Activated CD4-positive, alpha-beta memory T cell treated with anti-CD3 and anti-CD28 coated beads for 36 hours (primary cell): ENCODE measurements at regions not wholly inside any gene's neighbourhood (a gene's known extent, or its start where the extent isn't known, plus 50 kb on each side); places are given as distances from the start of the nearest gene placed in this dataset.
"Not testable (repeated sequence)": the region's sequence is repeated elsewhere in the genome, so short reads cannot be mapped to it uniquely, and the experiment has no call there.

Source experiments
- CTCF ChIA-PET: fragments of 350-600 bp; sonication (Branson Sonifier 250); formaldehyde crosslinking; loops from one replicate; lab custom pipeline; 2021; ENCODE audit warnings: antibody characterized with exemption, inconsistent platforms; lab: Charles Lee
- POLR2A ChIA-PET: fragments of 350-600 bp; sonication (Branson Sonifier 250); formaldehyde crosslinking; loops from one replicate; lab custom pipeline; 2021; ENCODE audit warnings: antibody characterized with exemption; lab: Charles Lee
- DNase-seq: peaks from one replicate; pipeline ENCODE4 v3.0.0-alpha.2; 2020
- H3K27ac Mint-ChIP-seq: one replicate; pipeline ENCODE4 v1.8.0; 2021; ENCODE audit warnings: mixed read lengths
- H3K27me3 Mint-ChIP-seq: one replicate; pipeline ENCODE4 v1.8.0; 2021; ENCODE audit warnings: mixed read lengths
- H3K36me3 Mint-ChIP-seq: one replicate; pipeline ENCODE4 v1.8.0; 2021; ENCODE audit warnings: mixed read lengths
- H3K4me1 Mint-ChIP-seq: one replicate; pipeline ENCODE4 v1.8.0; 2021; ENCODE audit warnings: low read depth, mixed read lengths
- H3K4me3 Mint-ChIP-seq: one replicate; pipeline ENCODE4 v1.8.0; 2021; ENCODE audit warnings: mild to moderate bottlenecking, mixed read lengths
- H3K9me3 Mint-ChIP-seq: one replicate; pipeline ENCODE4 v1.8.0; 2021; ENCODE audit warnings: mixed read lengths
- intact Hi-C: fragments of 100-400 bp; cut with micrococcal nuclease; formaldehyde crosslinking; loops from one replicate; pipeline ENCODE4 v1.15.1; 2023

GRCh38 chr10:31204090-31204489, 114.9 kb upstream of the ZEB1 start:
- ChIA-PET CTCF (no interaction called here), POLR2A (no interaction called here)
- DNase-seq: no peak
- Mint-ChIP-seq H3K4me1 (no peaks in the 10 kb centered on the region), H3K36me3 (no peaks in the 10 kb centered on the region), H3K27ac (no peak overlapping the region), H3K9me3 (no peaks in the 10 kb centered on the region), H3K4me3 (no peak overlapping the region), H3K27me3 (no peaks in the 10 kb centered on the region)
- intact Hi-C loops: no loop called here

GRCh38 chr10:31207636-31208035, 111.4 kb upstream of the ZEB1 start:
- POLR2A ChIA-PET: no interaction called here
- Mint-ChIP-seq H3K27ac (no peak overlapping the region), H3K4me1 (no peaks in the 10 kb centered on the region), H3K27me3 (no peaks in the 10 kb centered on the region), H3K9me3 (no peaks in the 10 kb centered on the region), H3K4me3 (no peak overlapping the region), H3K36me3 (no peaks in the 10 kb centered on the region)
- DNase-seq: no peak
- CTCF ChIA-PET: interaction anchor here (0.8 kb wide), 1 partner anchor 563 kb away, joined by 3 read pairs; no protein-coding TSS in a partner anchor
- intact Hi-C loops: no loop called here

GRCh38 chr10:31209478-31209877, 109.5 kb upstream of the ZEB1 start:
- no peak overlapping the region for H3K4me3 Mint-ChIP-seq
- H3K9me3 Mint-ChIP-seq: no peaks in the 10 kb centered on the region
- DNase-seq: no peak
- ChIA-PET POLR2A (no interaction called here), CTCF (no interaction called here)
- H3K4me1 Mint-ChIP-seq: no peaks in the 10 kb centered on the region
- intact Hi-C loops: no loop called here
- no peaks in the 10 kb centered on the region for H3K27me3 Mint-ChIP-seq
- no peaks in the 10 kb centered on the region for H3K36me3 Mint-ChIP-seq
- H3K27ac Mint-ChIP-seq: no peak overlapping the region

DNA sequence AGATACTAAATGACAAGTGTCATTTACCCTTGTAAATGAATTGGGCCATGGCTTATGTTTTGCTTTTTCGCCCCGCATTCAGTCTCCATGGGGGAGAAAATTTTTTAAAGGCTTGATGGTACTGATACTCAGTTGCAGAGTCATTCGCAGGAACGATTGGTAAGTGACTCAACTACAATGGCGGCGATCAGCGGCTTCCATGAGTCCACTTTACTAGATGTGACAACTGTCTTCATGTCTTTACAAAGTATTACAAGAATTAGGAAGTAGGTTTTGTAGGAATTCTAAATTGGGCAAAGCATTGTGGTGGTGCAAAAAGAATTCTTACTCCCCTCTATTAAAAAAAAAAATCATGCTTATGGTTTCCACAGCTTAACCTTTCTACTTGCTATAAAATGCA, 108.8 kb upstream of the ZEB1 start:
- Mint-ChIP-seq H3K9me3 (no peaks in the 10 kb centered on the region), H3K27me3 (no peaks in the 10 kb centered on the region), H3K4me3 (no peak overlapping the region), H3K27ac (no peak overlapping the region), H3K4me1 (no peaks in the 10 kb centered on the region), H3K36me3 (no peaks in the 10 kb centered on the region)
- intact Hi-C loops: no loop called here
- no peak for DNase-seq
- CTCF ChIA-PET: no interaction called here
- POLR2A ChIA-PET: no interaction called here

GRCh38 chr10:31213959-31214358, 105.1 kb upstream of the ZEB1 start:
- no peak for DNase-seq
- Mint-ChIP-seq H3K9me3 (no peaks in the 10 kb centered on the region), H3K27me3 (no peaks in the 10 kb centered on the region), H3K4me1 (no peaks in the 10 kb centered on the region), H3K36me3 (no peaks in the 10 kb centered on the region), H3K4me3 (no peak overlapping the region), H3K27ac (no peak overlapping the region)
- ChIA-PET CTCF (no interaction called here), POLR2A (no interaction called here)
- intact Hi-C loops: no loop called here

GRCh38 chr10:31215052-31215451, 104.0 kb upstream of the ZEB1 start:
- intact Hi-C loops: no loop called here

DNA sequence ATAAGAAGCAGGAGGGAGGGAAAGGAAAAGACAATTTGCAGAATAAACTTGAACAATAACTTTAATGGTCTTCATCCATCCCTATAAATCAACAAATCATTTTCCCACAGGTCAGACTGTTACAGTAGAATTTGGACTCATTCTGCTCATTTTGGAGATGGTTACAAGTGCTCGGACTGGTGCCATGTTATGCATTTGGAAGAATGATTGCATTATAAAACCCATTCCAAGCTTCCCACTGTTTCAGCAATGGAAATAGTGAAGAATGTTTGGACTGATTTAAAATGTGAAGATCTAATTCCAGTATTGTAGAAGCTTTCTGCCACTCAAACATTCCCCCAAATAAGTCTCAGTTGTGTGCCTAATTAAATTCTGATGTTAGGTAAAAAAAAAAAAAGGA, 99.7 kb upstream of the ZEB1 start:
- H3K4me3 Mint-ChIP-seq: no peak overlapping the region
- no peak overlapping the region for H3K27ac Mint-ChIP-seq
- POLR2A ChIA-PET: no interaction called here
- no peaks in the 10 kb centered on the region for H3K27me3 Mint-ChIP-seq
- CTCF ChIA-PET: no interaction called here
- intact Hi-C loops: no loop called here
- no peaks in the 10 kb centered on the region for H3K36me3 Mint-ChIP-seq
- no peaks in the 10 kb centered on the region for H3K4me1 Mint-ChIP-seq
- DNase-seq: no peak
- H3K9me3 Mint-ChIP-seq: no peaks in the 10 kb centered on the region

More at GRCh38 chr10:31215052-31215451, 104.0 kb upstream of the ZEB1 start:
- Mint-ChIP-seq H3K4me3 (no peak overlapping the region), H3K9me3 (no peaks in the 10 kb centered on the region), H3K36me3 (no peaks in the 10 kb centered on the region), H3K27ac (no peak overlapping the region), H3K27me3 (no peaks in the 10 kb centered on the region), H3K4me1 (no peaks in the 10 kb centered on the region)
- POLR2A ChIA-PET: no interaction called here
- CTCF ChIA-PET: no interaction called here
- DNase-seq: no peak

GRCh38 chr10:31228780-31229179, 90.2 kb upstream of the ZEB1 start:
- H3K9me3 Mint-ChIP-seq: peaks cover 18% of the 10 kb centered on the region
- DNase-seq, H3K27ac Mint-ChIP-seq, H3K4me1 Mint-ChIP-seq, H3K4me3 Mint-ChIP-seq, POLR2A ChIA-PET, H3K36me3 Mint-ChIP-seq, intact Hi-C loops, CTCF ChIA-PET: not testable (repeated sequence)
- peaks cover 21% of the 10 kb centered on the region for H3K27me3 Mint-ChIP-seq

DNA sequence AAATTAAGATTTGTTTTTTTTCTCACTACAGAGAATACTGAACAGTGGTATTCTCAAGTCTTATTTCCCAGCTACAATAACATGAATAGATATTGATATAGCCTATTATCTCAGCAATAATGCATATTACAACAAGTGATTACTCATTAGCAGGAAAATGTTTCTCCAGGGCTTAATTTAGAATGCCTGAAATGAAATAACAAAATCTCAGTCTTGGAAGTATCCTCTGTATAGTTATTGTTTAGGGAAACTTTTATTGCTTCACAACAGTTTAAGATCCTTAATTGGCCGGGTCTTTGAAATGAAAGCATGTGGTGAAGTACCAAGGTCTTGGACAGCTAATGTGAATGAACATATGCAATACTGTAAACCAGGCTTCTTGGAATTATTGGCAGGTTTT, 79.1 kb upstream of the ZEB1 start:
- Mint-ChIP-seq H3K27ac (no peak overlapping the region), H3K4me3 (no peak overlapping the region), H3K27me3 (no peaks in the 10 kb centered on the region), H3K9me3 (no peaks in the 10 kb centered on the region), H3K36me3 (peaks cover 2% of the 10 kb centered on the region), H3K4me1 (peaks cover 14% of the 10 kb centered on the region)
- POLR2A ChIA-PET: no interaction called here
- no peak for DNase-seq
- intact Hi-C loops: no loop called here
- CTCF ChIA-PET: no interaction called here

DNA sequence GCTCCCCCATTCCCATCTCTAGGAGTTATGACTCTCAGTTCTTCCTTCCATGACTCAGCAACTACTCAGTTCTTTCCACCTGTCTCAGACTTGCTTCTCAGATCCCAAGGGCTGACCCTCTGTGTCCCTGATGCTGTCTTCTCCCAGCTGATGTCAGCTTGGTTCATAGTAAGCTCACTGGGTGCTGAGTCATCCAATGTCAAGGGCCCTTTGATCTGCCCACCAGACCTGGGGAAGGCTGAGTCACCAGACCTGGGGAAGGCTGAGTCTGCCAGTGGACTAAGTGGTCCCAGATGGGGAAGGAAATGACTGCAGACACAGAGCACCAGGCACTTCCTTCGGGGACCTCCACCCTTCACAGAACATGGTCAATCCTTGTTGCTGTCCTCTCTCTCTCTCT, 76.1 kb upstream of the ZEB1 start:
- Mint-ChIP-seq H3K27ac (no peak overlapping the region), H3K27me3 (no peaks in the 10 kb centered on the region), H3K4me1 (peaks cover 14% of the 10 kb centered on the region), H3K4me3 (no peak overlapping the region), H3K9me3 (peaks cover 4% of the 10 kb centered on the region), H3K36me3 (no peaks in the 10 kb centered on the region)
- peak; percentile 84 for DNase-seq
- intact Hi-C loops: no loop called here
- ChIA-PET CTCF (interaction anchor here (0.7 kb wide), 1 partner anchor 19 kb away, joined by 3 read pairs; no protein-coding TSS in a partner anchor), POLR2A (no interaction called here)

- H3K27me3 Mint-ChIP-seq, H3K9me3 Mint-ChIP-seq, CTCF ChIA-PET, DNase-seq, H3K36me3 Mint-ChIP-seq, POLR2A ChIA-PET, H3K27ac Mint-ChIP-seq, intact Hi-C loops, H3K4me3 Mint-ChIP-seq, H3K4me1 Mint-ChIP-seq: not testable (repeated sequence)
Measured at GRCh38 chr10:31251118-31251517, 67.9 kb upstream of the ZEB1 start.

GRCh38 chr10:31253237-31253636, 65.8 kb upstream of the ZEB1 start:
- Mint-ChIP-seq H3K36me3 (no peaks in the 10 kb centered on the region), H3K9me3 (peaks cover 3% of the 10 kb centered on the region), H3K4me3 (no peak overlapping the region), H3K4me1 (no peaks in the 10 kb centered on the region), H3K27me3 (no peaks in the 10 kb centered on the region), H3K27ac (no peak overlapping the region)
- DNase-seq: no peak
- ChIA-PET POLR2A (no interaction called here), CTCF (no interaction called here)
- intact Hi-C loops: no loop called here

GRCh38 chr10:31261511-31262311, 57.3 kb upstream of the ZEB1 start:
- CTCF ChIA-PET: interaction anchor here (0.5 kb wide), 1 partner anchor 19 kb away, joined by 3 read pairs; no protein-coding TSS in a partner anchor
- intact Hi-C loops: no loop called here
- Mint-ChIP-seq H3K9me3 (no peaks in the 10 kb centered on the region), H3K36me3 (no peaks in the 10 kb centered on the region), H3K4me3 (no peak overlapping the region), H3K27ac (no peak overlapping the region), H3K4me1 (no peaks in the 10 kb centered on the region), H3K27me3 (peaks cover 3% of the 10 kb centered on the region)
- POLR2A ChIA-PET: no interaction called here
- DNase-seq: no peak
